Glutamatergic neuron (in vitro differentiated cells): ENCODE measurements at regions not wholly inside any gene's neighbourhood (a gene's known extent, or its start where the extent isn't known, plus 50 kb on each side); places are given as distances from the start of the nearest gene placed in this dataset.

Experiments
- DNase-seq: peaks from one replicate; pipeline ENCODE4 v3.0.0; 2022
- H3K27ac Mint-ChIP-seq: one replicate; pipeline ENCODE4 v1.8.0; 2020; ENCODE audit warnings: mild to moderate bottlenecking, mixed read lengths, inconsistent platforms; ENCODE audit not compliant: unreplicated experiment
- H3K27me3 Mint-ChIP-seq: one replicate; pipeline ENCODE4 v1.8.0; 2020; ENCODE audit warnings: mild to moderate bottlenecking, moderate library complexity, mixed read lengths, inconsistent platforms; ENCODE audit not compliant: unreplicated experiment
- H3K36me3 Mint-ChIP-seq: one replicate; pipeline ENCODE4 v1.8.0; 2020; ENCODE audit warnings: mild to moderate bottlenecking, mixed read lengths, inconsistent platforms; ENCODE audit not compliant: unreplicated experiment
- H3K4me1 Mint-ChIP-seq: one replicate; pipeline ENCODE4 v1.8.0; 2020; ENCODE audit warnings: mild to moderate bottlenecking, low read depth, mixed read lengths, inconsistent platforms; ENCODE audit not compliant: unreplicated experiment
- H3K4me3 Mint-ChIP-seq: one replicate; pipeline ENCODE4 v1.8.0; 2020; ENCODE audit warnings: mild to moderate bottlenecking, mixed read lengths, inconsistent platforms; ENCODE audit not compliant: unreplicated experiment
- H3K9me3 Mint-ChIP-seq: one replicate; pipeline ENCODE4 v1.8.0; 2020; ENCODE audit warnings: mild to moderate bottlenecking, moderate library complexity, mixed read lengths, inconsistent platforms; ENCODE audit not compliant: unreplicated experiment
- CTCF ChIP-seq: fragments of 200-600 bp; sonication (generic); IDR thresholded peaks from one replicate; pipeline ENCODE4 v1.5.0; 2021; ENCODE audit not compliant: partially characterized antibody, unreplicated experiment

GRCh38 chr11:109034339-109034696 is 369.4 kb downstream of the DDX10 start:
- no peaks in the 10 kb centered on the region for H3K36me3 Mint-ChIP-seq
- no peaks in the 10 kb centered on the region for H3K4me1 Mint-ChIP-seq
- no peak overlapping the region for H3K27ac Mint-ChIP-seq
- no peak for TF ChIP-seq CTCF
- no peaks in the 10 kb centered on the region for H3K9me3 Mint-ChIP-seq
- no peaks in the 10 kb centered on the region for H3K27me3 Mint-ChIP-seq
- no peak overlapping the region for H3K4me3 Mint-ChIP-seq
- no peak for DNase-seq

DNA sequence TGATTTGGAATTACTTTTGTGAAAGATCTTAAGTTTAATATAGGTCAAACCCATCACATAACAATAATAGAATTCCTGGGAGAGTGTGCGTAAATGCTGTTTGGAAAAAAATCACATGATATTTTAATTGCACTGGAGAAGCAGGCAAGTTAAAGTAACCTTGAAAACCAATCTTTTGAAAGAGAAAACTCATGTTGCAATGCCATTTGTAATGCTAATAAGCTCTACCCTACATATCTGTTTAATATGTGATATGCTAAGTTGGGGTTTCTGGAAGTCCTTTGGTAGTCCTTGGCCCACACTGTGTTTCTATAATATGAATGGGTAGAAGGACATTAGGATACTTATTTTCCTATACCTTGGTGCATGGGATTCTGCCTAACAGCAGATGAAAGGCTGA is 370.4 kb downstream of the DDX10 start:
- no peak for TF ChIP-seq CTCF
- DNase-seq = no peak
- Mint-ChIP-seq H3K4me3 (no peak overlapping the region), H3K4me1 (no peaks in the 10 kb centered on the region), H3K27me3 (no peaks in the 10 kb centered on the region), H3K9me3 (peaks cover 1% of the 10 kb centered on the region), H3K36me3 (no peaks in the 10 kb centered on the region), H3K27ac (no peak overlapping the region)

GRCh38 chr11:109036011-109036410 is 371.1 kb downstream of the DDX10 start:
- no peak overlapping the region for H3K4me3 Mint-ChIP-seq
- no peaks in the 10 kb centered on the region for H3K27me3 Mint-ChIP-seq
- no peak for DNase-seq
- H3K9me3 Mint-ChIP-seq = peaks cover 2% of the 10 kb centered on the region
- no peak for TF ChIP-seq CTCF
- H3K36me3 Mint-ChIP-seq = no peaks in the 10 kb centered on the region
- no peaks in the 10 kb centered on the region for H3K4me1 Mint-ChIP-seq
- H3K27ac Mint-ChIP-seq = no peak overlapping the region

- H3K36me3 Mint-ChIP-seq = no peaks in the 10 kb centered on the region
- no peak for DNase-seq
These were observed 373.2 kb downstream of the DDX10 start for GRCh38 chr11:109037856-109038780.

More at GRCh38 chr11:109037856-109038780, 373.2 kb downstream of the DDX10 start:
- H3K9me3 Mint-ChIP-seq = peaks cover 2% of the 10 kb centered on the region
- H3K4me3 Mint-ChIP-seq = no peak overlapping the region
- H3K27me3 Mint-ChIP-seq = no peaks in the 10 kb centered on the region
- H3K27ac Mint-ChIP-seq = no peak overlapping the region
- no peak for TF ChIP-seq CTCF
- H3K4me1 Mint-ChIP-seq = no peaks in the 10 kb centered on the region
